ENCODE measurements at regions not wholly inside any gene's neighbourhood (a gene's known extent, or its start where the extent isn't known, plus 50 kb on each side); places are given as distances from the start of the nearest gene placed in this dataset.

- TF ChIP-seq, protein P1, sequence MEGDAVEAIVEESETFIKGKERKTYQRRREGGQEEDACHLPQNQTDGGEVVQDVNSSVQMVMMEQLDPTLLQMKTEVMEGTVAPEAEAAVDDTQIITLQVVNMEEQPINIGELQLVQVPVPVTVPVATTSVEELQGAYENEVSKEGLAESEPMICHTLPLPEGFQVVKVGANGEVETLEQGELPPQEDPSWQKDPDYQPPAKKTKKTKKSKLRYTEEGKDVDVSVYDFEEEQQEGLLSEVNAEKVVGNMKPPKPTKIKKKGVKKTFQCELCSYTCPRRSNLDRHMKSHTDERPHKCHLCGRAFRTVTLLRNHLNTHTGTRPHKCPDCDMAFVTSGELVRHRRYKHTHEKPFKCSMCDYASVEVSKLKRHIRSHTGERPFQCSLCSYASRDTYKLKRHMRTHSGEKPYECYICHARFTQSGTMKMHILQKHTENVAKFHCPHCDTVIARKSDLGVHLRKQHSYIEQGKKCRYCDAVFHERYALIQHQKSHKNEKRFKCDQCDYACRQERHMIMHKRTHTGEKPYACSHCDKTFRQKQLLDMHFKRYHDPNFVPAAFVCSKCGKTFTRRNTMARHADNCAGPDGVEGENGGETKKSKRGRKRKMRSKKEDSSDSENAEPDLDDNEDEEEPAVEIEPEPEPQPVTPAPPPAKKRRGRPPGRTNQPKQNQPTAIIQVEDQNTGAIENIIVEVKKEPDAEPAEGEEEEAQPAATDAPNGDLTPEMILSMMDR (IDR thresholded peaks at IDR 0.05), result no peak
- no peaks in the 10 kb centered on the region for H3K27me3 ChIP-seq
- intact Hi-C loops (cut with DNase I; ENCODE audit: low total_unique reads), result no loop called here
- H3K4me1 ChIP-seq, result peaks cover 0 to 21% (median 7%) of the 10 kb centered on the region in 4 donors
- DNase-seq, result no peak
- H3K4me3 ChIP-seq, result no peak overlapping the region
- no peaks in the 10 kb centered on the region for H3K36me3 ChIP-seq
- H3K27ac ChIP-seq, result no peak overlapping the region
- H3K9me3 ChIP-seq, result no peaks in the 10 kb centered on the region
These were observed 85.6 kb upstream of the C1orf21 start for GRCh38 chr1:184301227-184301626.

- intact Hi-C loops (cut with DNase I; ENCODE audit: low total_unique reads), result no loop called here
These were observed 84.5 kb upstream of the C1orf21 start for GRCh38 chr1:184302346-184302745.

GRCh38 chr1:184310157-184310819 lies 76.5 kb upstream of the C1orf21 start:
- Histone ChIP-seq H3K4me3 (no peak overlapping the region), H3K27me3 (no peaks in the 10 kb centered on the region), H3K9me3 (no peaks in the 10 kb centered on the region), H3K27ac (no peak overlapping the region), H3K4me1 (no peaks in the 10 kb centered on the region), H3K36me3 (no peaks in the 10 kb centered on the region)
- intact Hi-C loops (cut with DNase I; ENCODE audit: low total_unique reads), result no loop called here
- TF ChIP-seq, protein P1 (IDR thresholded peaks at IDR 0.05), result no peak
- DNase-seq, result no peak

More at GRCh38 chr1:184302346-184302745, 84.5 kb upstream of the C1orf21 start:
- Histone ChIP-seq H3K4me3 (no peak overlapping the region), H3K27ac (no peak overlapping the region), H3K4me1 (peaks cover 0 to 10% (median 3%) of the 10 kb centered on the region in 4 donors), H3K36me3 (no peaks in the 10 kb centered on the region), H3K27me3 (no peaks in the 10 kb centered on the region), H3K9me3 (no peaks in the 10 kb centered on the region)
- TF ChIP-seq, protein P1 (IDR thresholded peaks at IDR 0.05), result no peak
- no peak for DNase-seq

DNA sequence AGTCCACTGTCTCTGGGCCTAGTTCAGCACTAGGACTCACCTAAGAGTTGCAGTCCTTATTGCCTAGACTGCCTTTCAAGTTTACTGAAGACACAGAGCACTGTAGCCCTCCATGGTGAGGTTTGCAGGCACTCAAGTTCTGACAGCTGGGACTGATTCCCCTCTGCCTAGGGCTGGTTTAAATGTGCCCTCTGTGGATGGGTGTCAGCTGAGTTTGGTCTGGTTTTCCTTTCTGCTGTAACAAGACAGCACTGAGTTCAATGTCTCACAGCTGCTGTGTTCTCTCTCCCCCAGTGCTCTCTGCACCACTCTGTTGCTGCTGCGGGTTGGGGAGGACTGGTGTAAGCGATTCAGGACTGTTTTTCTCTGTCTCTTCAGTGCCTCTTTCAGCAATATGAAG lies 75.2 kb upstream of the C1orf21 start:
- intact Hi-C loops (cut with DNase I; ENCODE audit: low total_unique reads), result no loop called here
- TF ChIP-seq, protein P1 (IDR thresholded peaks at IDR 0.05), result no peak

GRCh38 chr1:184315254-184315653 lies 71.6 kb upstream of the C1orf21 start:
- H3K4me1 ChIP-seq, result no peaks in the 10 kb centered on the region
- TF ChIP-seq, protein P1 (IDR thresholded peaks at IDR 0.05), result no peak
- no peak overlapping the region for H3K27ac ChIP-seq
- intact Hi-C loops (cut with DNase I; ENCODE audit: low total_unique reads), result no loop called here
- no peaks in the 10 kb centered on the region for H3K9me3 ChIP-seq
- no peaks in the 10 kb centered on the region for H3K36me3 ChIP-seq
- no peak for DNase-seq
- H3K4me3 ChIP-seq, result no peak overlapping the region
- H3K27me3 ChIP-seq, result no peaks in the 10 kb centered on the region

More for the DNA sequence above, 75.2 kb upstream of the C1orf21 start:
- no peaks in the 10 kb centered on the region for H3K4me1 ChIP-seq
- no peaks in the 10 kb centered on the region for H3K36me3 ChIP-seq
- H3K9me3 ChIP-seq, result no peaks in the 10 kb centered on the region
- H3K4me3 ChIP-seq, result no peak overlapping the region
- H3K27me3 ChIP-seq, result no peaks in the 10 kb centered on the region
- no peak for DNase-seq
- H3K27ac ChIP-seq, result no peak overlapping the region
